AG04449 (cell line): ENCODE measurements at regions not wholly inside any gene's neighbourhood (a gene's known extent, or its start where the extent isn't known, plus 50 kb on each side); places are given as distances from the start of the nearest gene placed in this dataset.
"Not testable (repeated sequence)": the region's sequence is repeated elsewhere in the genome, so short reads cannot be mapped to it uniquely, and the experiment has no call there.

Experiments
- CTCF ChIA-PET: fragments of 350-600 bp; formaldehyde crosslinking; extraction: SDS; loops from one replicate; lab custom pipeline; 2021; ENCODE audit warnings: antibody characterized with exemption; lab: Yijun Ruan, JAX
- POLR2A ChIA-PET: fragments of 400-600, 350-600 bp; formaldehyde crosslinking; extraction: SDS; loops from one replicate; lab custom pipeline; 2020; ENCODE audit warnings: antibody characterized with exemption, inconsistent platforms; lab: Yijun Ruan, JAX
- DNase-seq: peaks from one replicate; pipeline ENCODE4 v3.0.0-alpha.2; 2010; ENCODE audit warnings: low read depth, low spot score
- H3K4me3 ChIP-seq: 2 replicates; pipeline ENCODE4 v1.5.1; 2011; ENCODE audit warnings: low read depth, mild to moderate bottlenecking, control low read depth, low read length
- CTCF ChIP-seq: IDR thresholded peaks from one replicate; pipeline ENCODE4 v1.5.1; 2011; ENCODE audit warnings: mild to moderate bottlenecking, moderate library complexity, low read length, control low read depth, inconsistent platforms; ENCODE audit not compliant: insufficient read depth; ENCODE audit errors: missing control alignments

GRCh38 chr12:115791331-115791730 lies 486.2 kb downstream of the MED13L start:
- no peak for DNase-seq
- H3K4me3 ChIP-seq, result no peak overlapping the region
- CTCF ChIA-PET, result no interaction called here
- TF ChIP-seq CTCF, result no peak
- POLR2A ChIA-PET, result no interaction called here

GRCh38 chr12:115790526-115790925 lies 487.0 kb downstream of the MED13L start:
- CTCF ChIA-PET, result no interaction called here
- POLR2A ChIA-PET, result no interaction called here
- no peak overlapping the region for H3K4me3 ChIP-seq
- no peak for TF ChIP-seq CTCF
- DNase-seq, result no peak

GRCh38 chr12:115786490-115786889 lies 491.0 kb downstream of the MED13L start:
- DNase-seq, POLR2A ChIA-PET, H3K4me3 ChIP-seq, CTCF ChIA-PET: not testable (repeated sequence)

- CTCF ChIA-PET, result no interaction called here
- POLR2A ChIA-PET, result no interaction called here
- no peak for DNase-seq
- H3K4me3 ChIP-seq, result no peak overlapping the region
- no peak for TF ChIP-seq CTCF
These were observed 491.9 kb downstream of the MED13L start for GRCh38 chr12:115785548-115785947.

GRCh38 chr12:115776399-115776798 lies 501.1 kb downstream of the MED13L start:
- POLR2A ChIA-PET, result no interaction called here

GRCh38 chr12:115774148-115774895 lies 503.2 kb downstream of the MED13L start:
- no peak for DNase-seq
- ChIA-PET CTCF (no interaction called here), POLR2A (no interaction called here)
- H3K4me3 ChIP-seq, result no peak overlapping the region
- TF ChIP-seq CTCF, result no peak

More at GRCh38 chr12:115776399-115776798, 501.1 kb downstream of the MED13L start:
- CTCF ChIA-PET, result interaction anchor here (1.0 kb wide), 1 partner anchor 23 kb away, joined by 3 read pairs; no protein-coding TSS in a partner anchor
- H3K4me3 ChIP-seq, result no peak overlapping the region
- DNase-seq, result no peak
- no peak for TF ChIP-seq CTCF

GRCh38 chr12:115771601-115772000 lies 505.9 kb downstream of the MED13L start:
- no peak overlapping the region for H3K4me3 ChIP-seq
- ChIA-PET POLR2A (no interaction called here), CTCF (interaction anchor here (0.8 kb wide), 1 partner anchor 1109 kb away, joined by 3 read pairs; no protein-coding TSS in a partner anchor)
- DNase-seq, result no peak
- no peak for TF ChIP-seq CTCF
